ENCODE measurements at regions not wholly inside any gene's neighbourhood (a gene's known extent, or its start where the extent isn't known, plus 50 kb on each side); places are given as distances from the start of the nearest gene placed in this dataset.
A peak's percentile ranks its signal among the peaks of the same experiment; 100 is the strongest.

GRCh38 chr4:182179751-182180150 is 63.5 kb upstream of the TENM3 start:
- Histone ChIP-seq H3K27ac (ENCODE audit: low read depth, low read length) (no peak overlapping the region), H3K27me3 (ENCODE audit: insufficient read depth, low read length) (no peaks in the 10 kb centered on the region), H3K36me3 (ENCODE audit: insufficient read depth, low read length) (no peaks in the 10 kb centered on the region), H4K20me1 (ENCODE audit: insufficient read depth, low read length) (no peaks in the 10 kb centered on the region), H3K9me3 (ENCODE audit: low read depth, low read length) (no peaks in the 10 kb centered on the region), H3K4me2 (ENCODE audit: insufficient read depth, low read length) (peak overlapping the region; percentile 20), H3K4me3 (ENCODE audit: insufficient read depth, low read length) (no peak overlapping the region), H3K4me1 (ENCODE audit: insufficient read depth, low read length) (peaks cover 11% of the 10 kb centered on the region), H2AFZ (ENCODE audit: low read length) (no peak overlapping the region), H3K79me2 (ENCODE audit: insufficient read depth, low read length) (no peaks in the 10 kb centered on the region)
- no peak for TF ChIP-seq CTCF (IDR thresholded peaks at IDR 0.05; ENCODE audit: extremely low read depth, low read depth, low read length)
- DNase-seq (ENCODE audit: insufficient read length, low spot score, missing footprints) = no peak

- Histone ChIP-seq H3K4me3 (ENCODE audit: insufficient read depth, low read length) (no peak overlapping the region), H3K27me3 (ENCODE audit: insufficient read depth, low read length) (no peaks in the 10 kb centered on the region), H4K20me1 (ENCODE audit: insufficient read depth, low read length) (no peaks in the 10 kb centered on the region), H2AFZ (ENCODE audit: low read length) (peak overlapping the region; percentile 24), H3K4me2 (ENCODE audit: insufficient read depth, low read length) (peak overlapping the region; percentile 14), H3K79me2 (ENCODE audit: insufficient read depth, low read length) (no peaks in the 10 kb centered on the region), H3K4me1 (ENCODE audit: insufficient read depth, low read length) (peaks cover 18% of the 10 kb centered on the region), H3K9me3 (ENCODE audit: low read depth, low read length) (no peaks in the 10 kb centered on the region), H3K27ac (ENCODE audit: low read depth, low read length) (no peak overlapping the region), H3K36me3 (ENCODE audit: insufficient read depth, low read length) (no peaks in the 10 kb centered on the region)
- no peak for TF ChIP-seq CTCF (IDR thresholded peaks at IDR 0.05; ENCODE audit: extremely low read depth, low read depth, low read length)
- no peak for DNase-seq (ENCODE audit: insufficient read length, low spot score, missing footprints)
These were observed 57.7 kb upstream of the TENM3 start for GRCh38 chr4:182185491-182185890.

- no peak for DNase-seq (ENCODE audit: insufficient read length, low spot score, missing footprints)
- H3K36me3 ChIP-seq (ENCODE audit: insufficient read depth, low read length) = no peaks in the 10 kb centered on the region
- TF ChIP-seq CTCF (IDR thresholded peaks at IDR 0.05; ENCODE audit: extremely low read depth, low read depth, low read length) = no peak
- peaks cover 26% of the 10 kb centered on the region for H3K4me1 ChIP-seq (ENCODE audit: insufficient read depth, low read length)
- no peak overlapping the region for H2AFZ ChIP-seq (ENCODE audit: low read length)
- no peaks in the 10 kb centered on the region for H4K20me1 ChIP-seq (ENCODE audit: insufficient read depth, low read length)
- no peaks in the 10 kb centered on the region for H3K9me3 ChIP-seq (ENCODE audit: low read depth, low read length)
- no peak overlapping the region for H3K4me3 ChIP-seq (ENCODE audit: insufficient read depth, low read length)
- no peak overlapping the region for H3K4me2 ChIP-seq (ENCODE audit: insufficient read depth, low read length)
- H3K27me3 ChIP-seq (ENCODE audit: insufficient read depth, low read length) = no peaks in the 10 kb centered on the region
- no peaks in the 10 kb centered on the region for H3K79me2 ChIP-seq (ENCODE audit: insufficient read depth, low read length)
- H3K27ac ChIP-seq (ENCODE audit: low read depth, low read length) = no peak overlapping the region
These were observed 55.5 kb upstream of the TENM3 start for GRCh38 chr4:182187674-182188073.

- no peak overlapping the region for H2AFZ ChIP-seq (ENCODE audit: low read length)
- H3K4me1 ChIP-seq (ENCODE audit: insufficient read depth, low read length) = peaks cover 32% of the 10 kb centered on the region
- H3K36me3 ChIP-seq (ENCODE audit: insufficient read depth, low read length) = no peaks in the 10 kb centered on the region
- H3K79me2 ChIP-seq (ENCODE audit: insufficient read depth, low read length) = no peaks in the 10 kb centered on the region
- TF ChIP-seq CTCF (IDR thresholded peaks at IDR 0.05; ENCODE audit: extremely low read depth, low read depth, low read length) = no peak
- H4K20me1 ChIP-seq (ENCODE audit: insufficient read depth, low read length) = no peaks in the 10 kb centered on the region
- no peaks in the 10 kb centered on the region for H3K9me3 ChIP-seq (ENCODE audit: low read depth, low read length)
- no peak for DNase-seq (ENCODE audit: insufficient read length, low spot score, missing footprints)
- H3K27me3 ChIP-seq (ENCODE audit: insufficient read depth, low read length) = no peaks in the 10 kb centered on the region
- no peak overlapping the region for H3K4me2 ChIP-seq (ENCODE audit: insufficient read depth, low read length)
- H3K27ac ChIP-seq (ENCODE audit: low read depth, low read length) = no peak overlapping the region
- no peak overlapping the region for H3K4me3 ChIP-seq (ENCODE audit: insufficient read depth, low read length)
These were observed 54.6 kb upstream of the TENM3 start for GRCh38 chr4:182188622-182189021.
